ENCODE measurements at regions not wholly inside any gene's neighbourhood (a gene's known extent, or its start where the extent isn't known, plus 50 kb on each side); places are given as distances from the start of the nearest gene placed in this dataset.

- TF ChIP-seq, protein P1, sequence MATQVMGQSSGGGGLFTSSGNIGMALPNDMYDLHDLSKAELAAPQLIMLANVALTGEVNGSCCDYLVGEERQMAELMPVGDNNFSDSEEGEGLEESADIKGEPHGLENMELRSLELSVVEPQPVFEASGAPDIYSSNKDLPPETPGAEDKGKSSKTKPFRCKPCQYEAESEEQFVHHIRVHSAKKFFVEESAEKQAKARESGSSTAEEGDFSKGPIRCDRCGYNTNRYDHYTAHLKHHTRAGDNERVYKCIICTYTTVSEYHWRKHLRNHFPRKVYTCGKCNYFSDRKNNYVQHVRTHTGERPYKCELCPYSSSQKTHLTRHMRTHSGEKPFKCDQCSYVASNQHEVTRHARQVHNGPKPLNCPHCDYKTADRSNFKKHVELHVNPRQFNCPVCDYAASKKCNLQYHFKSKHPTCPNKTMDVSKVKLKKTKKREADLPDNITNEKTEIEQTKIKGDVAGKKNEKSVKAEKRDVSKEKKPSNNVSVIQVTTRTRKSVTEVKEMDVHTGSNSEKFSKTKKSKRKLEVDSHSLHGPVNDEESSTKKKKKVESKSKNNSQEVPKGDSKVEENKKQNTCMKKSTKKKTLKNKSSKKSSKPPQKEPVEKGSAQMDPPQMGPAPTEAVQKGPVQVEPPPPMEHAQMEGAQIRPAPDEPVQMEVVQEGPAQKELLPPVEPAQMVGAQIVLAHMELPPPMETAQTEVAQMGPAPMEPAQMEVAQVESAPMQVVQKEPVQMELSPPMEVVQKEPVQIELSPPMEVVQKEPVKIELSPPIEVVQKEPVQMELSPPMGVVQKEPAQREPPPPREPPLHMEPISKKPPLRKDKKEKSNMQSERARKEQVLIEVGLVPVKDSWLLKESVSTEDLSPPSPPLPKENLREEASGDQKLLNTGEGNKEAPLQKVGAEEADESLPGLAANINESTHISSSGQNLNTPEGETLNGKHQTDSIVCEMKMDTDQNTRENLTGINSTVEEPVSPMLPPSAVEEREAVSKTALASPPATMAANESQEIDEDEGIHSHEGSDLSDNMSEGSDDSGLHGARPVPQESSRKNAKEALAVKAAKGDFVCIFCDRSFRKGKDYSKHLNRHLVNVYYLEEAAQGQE (IDR thresholded peaks at IDR 0.05; ENCODE audit: insufficient read depth in 1 of 2, low read depth in 2 of 2, low read length in 2 of 2), result no peak
- TF ChIP-seq TAF1 (IDR thresholded peaks at IDR 0.05; ENCODE audit: borderline replicate concordance, insufficient read depth, low read length) (no peak), POLR2AphosphoS5 (IDR thresholded peaks at IDR 0.05; ENCODE audit: low read depth, low read length) (no peak), SIN3A (IDR thresholded peaks at IDR 0.05; ENCODE audit: borderline replicate concordance, insufficient read depth, low read length) (no peak), FOXP2 (optimal IDR thresholded peaks at IDR 0.05; ENCODE audit: borderline replicate concordance, extremely low read depth, extremely low read length, insufficient read depth) (no peak)
Measured at GRCh38 chr7:112970771-112971170, 115.9 kb downstream of the GPR85 start.
